HG02759 (cell line): ENCODE measurements at regions not wholly inside any gene's neighbourhood (a gene's known extent, or its start where the extent isn't known, plus 50 kb on each side); places are given as distances from the start of the nearest gene placed in this dataset.
"Not testable (repeated sequence)": the region's sequence is repeated elsewhere in the genome, so short reads cannot be mapped to it uniquely, and the experiment has no call there.

Source experiments
- ATAC-seq: cut with Tn5 transposase; IDR thresholded peaks from one replicate; pipeline ENCODE4 v1.9.1; 2021; ENCODE audit warnings: mild to moderate bottlenecking, moderate library complexity; ENCODE audit not compliant: unreplicated experiment

- ATAC-seq: no peak
Observed at GRCh38 chr12:46982629-46983392, 96.6 kb upstream of the PCED1B start.

GRCh38 chr12:46983393-46983793, 96.0 kb upstream of the PCED1B start:
- no peak for ATAC-seq

GRCh38 chr12:46983959-46984841, 95.2 kb upstream of the PCED1B start:
- ATAC-seq: peak; percentile 67

GRCh38 chr12:46985816-46986215, 93.6 kb upstream of the PCED1B start:
- ATAC-seq: no peak

GRCh38 chr12:46988122-46988521, 91.3 kb upstream of the PCED1B start:
- ATAC-seq: not testable (repeated sequence)

- ATAC-seq: no peak
Observed at GRCh38 chr12:46990211-46990610, 89.2 kb upstream of the PCED1B start.

GRCh38 chr12:46992051-46992450, 87.4 kb upstream of the PCED1B start:
- ATAC-seq: not testable (repeated sequence)

- no peak for ATAC-seq
Observed at GRCh38 chr12:46998811-46999368, 80.5 kb upstream of the PCED1B start.

- no peak for ATAC-seq
Observed at GRCh38 chr12:47004634-47005033, 74.8 kb upstream of the PCED1B start.

GRCh38 chr12:47007048-47007447, 72.4 kb upstream of the PCED1B start:
- no peak for ATAC-seq

- no peak for ATAC-seq
Observed at GRCh38 chr12:47012552-47012951, 66.9 kb upstream of the PCED1B start.

GRCh38 chr12:47014474-47014873, 64.9 kb upstream of the PCED1B start:
- ATAC-seq: no peak

GRCh38 chr12:47015381-47015780, 64.0 kb upstream of the PCED1B start:
- ATAC-seq: no peak

- no peak for ATAC-seq
Observed at GRCh38 chr12:47017041-47017713, 62.2 kb upstream of the PCED1B start.

- ATAC-seq: no peak
Observed at GRCh38 chr12:47017901-47018475, 61.4 kb upstream of the PCED1B start.

GRCh38 chr12:47020211-47020821, 59.1 kb upstream of the PCED1B start:
- ATAC-seq: no peak

- ATAC-seq: no peak
Observed at GRCh38 chr12:47021298-47021697, 58.1 kb upstream of the PCED1B start.

GRCh38 chr12:47022296-47022695, 57.1 kb upstream of the PCED1B start:
- no peak for ATAC-seq

GRCh38 chr12:47023311-47023710, 56.1 kb upstream of the PCED1B start:
- ATAC-seq: no peak

GRCh38 chr12:47023953-47024352, 55.5 kb upstream of the PCED1B start:
- no peak for ATAC-seq
